PC-3 (cell line): ENCODE measurements at regions not wholly inside any gene's neighbourhood (a gene's known extent, or its start where the extent isn't known, plus 50 kb on each side); places are given as distances from the start of the nearest gene placed in this dataset.
A peak's percentile ranks its signal among the peaks of the same experiment; 100 is the strongest.

Experiments used
- ATAC-seq: fragments of 200-7000 bp; cut with Tn5 transposase; 2 replicates; pipeline ENCODE4 v1.9.1; 2020; ENCODE audit warnings: mild to moderate bottlenecking, moderate library complexity
- BruUV-seq: library from RNA; stranded (reverse); fragments of 400-500 nt; replicated peaks from 2 replicates; lab custom pipeline; 2021; lab: Mats Ljungman, UMichigan
- CTCF ChIA-PET: fragments of 300-600 bp; sonication (Branson Sonifier 250); formaldehyde crosslinking; loops from one replicate; lab custom pipeline; 2022; ENCODE audit warnings: antibody characterized with exemption; lab: Charles Lee
- POLR2A ChIA-PET: fragments of 300-600 bp; sonication (Branson Sonifier 250); formaldehyde crosslinking; loops from one replicate; lab custom pipeline; 2022; ENCODE audit warnings: antibody characterized with exemption; ENCODE audit not compliant: unreplicated experiment; lab: Charles Lee
- DNase-seq: peaks from one replicate; pipeline ENCODE4 v3.0.0-alpha.2; 2015
- H2AFZ ChIP-seq: fragments of 300-600 bp; sonication (generic); 2 replicates; pipeline ENCODE4 v1.6.0; 2016; ENCODE audit warnings: antibody characterized with exemption, low read length
- H3F3A ChIP-seq: fragments of 300-600 bp; sonication (generic); one replicate; pipeline ENCODE4 v1.6.0; 2017; ENCODE audit warnings: antibody characterized with exemption, low read length, control low read depth, mild to moderate bottlenecking; ENCODE audit not compliant: unreplicated experiment
- H3K27ac ChIP-seq: fragments of 300-600 bp; sonication (generic); 2 replicates; pipeline ENCODE4 v1.5.1; 2016; ENCODE audit warnings: mild to moderate bottlenecking, low read length
- H3K27me3 ChIP-seq: fragments of 300-600 bp; sonication (generic); 2 replicates; pipeline ENCODE4 v1.6.1; 2016; ENCODE audit warnings: low read length, mixed read lengths
- H3K36me3 ChIP-seq: fragments of 300-600 bp; sonication (generic); 2 replicates; pipeline ENCODE4 v1.6.1; 2016; ENCODE audit warnings: low read depth, mixed run types, low read length, mixed read lengths
- H3K4me1 ChIP-seq: fragments of 300-600 bp; sonication (generic); 2 replicates; pipeline ENCODE4 v1.5.1; 2016; ENCODE audit warnings: low read length; ENCODE audit not compliant: insufficient read depth
- H3K4me2 ChIP-seq: fragments of 300-600 bp; sonication (generic); 2 replicates; pipeline ENCODE4 v1.6.0; 2016; ENCODE audit warnings: low read length
- H3K4me3 ChIP-seq: fragments of 300-600 bp; sonication (generic); 2 replicates; pipeline ENCODE4 v1.5.1; 2016; ENCODE audit warnings: mild to moderate bottlenecking, low read length, mixed read lengths
- H3K79me2 ChIP-seq: fragments of 300-600 bp; sonication (generic); 2 replicates; pipeline ENCODE4 v1.6.1; 2017; ENCODE audit warnings: low read length, mixed read lengths
- H3K9ac ChIP-seq: fragments of 300-600 bp; sonication (generic); 2 replicates; pipeline ENCODE4 v1.6.0; 2016; ENCODE audit warnings: mild to moderate bottlenecking, low read length
- H3K9me2 ChIP-seq: fragments of 300-600 bp; sonication (generic); replicated peaks from 2 replicates; pipeline ENCODE4 v1.6.1; 2016; ENCODE audit warnings: mixed run types, low read length, mixed read lengths
- H3K9me3 ChIP-seq: fragments of 300-600 bp; sonication (generic); 2 replicates; pipeline ENCODE4 v1.6.1; 2016; ENCODE audit warnings: low read length, mixed read lengths
- H4K20me1 ChIP-seq: fragments of 300-600 bp; sonication (generic); 2 replicates; pipeline ENCODE4 v1.6.1; 2016; ENCODE audit warnings: low read length, mixed read lengths
- CTCF ChIP-seq: fragments of 300-600 bp; sonication (generic); conservative IDR thresholded peaks from 2 replicates; pipeline ENCODE4 v1.5.1; 2017; ENCODE audit warnings: antibody characterized with exemption, low read depth, mild to moderate bottlenecking, low read length
- EZH2 ChIP-seq: fragments of 300-600 bp; sonication (generic); IDR thresholded peaks from one replicate; pipeline ENCODE4 v1.6.1; 2017; ENCODE audit warnings: antibody characterized with exemption, mild to moderate bottlenecking, low read length; ENCODE audit not compliant: unreplicated experiment
- EZH2phosphoT487 ChIP-seq: fragments of 300-600 bp; sonication (generic); IDR thresholded peaks from 2 replicates; pipeline ENCODE4 v1.6.1; 2018; ENCODE audit warnings: mild to moderate bottlenecking, antibody characterized with exemption, low read length, borderline replicate concordance
- intact Hi-C: fragments of 100-400 bp; cut with micrococcal nuclease; formaldehyde crosslinking; loops from 2 replicates; pipeline ENCODE4 v1.9.0; 2023

GRCh38 chr1:187092104-187092503 is 263.4 kb downstream of the PLA2G4A start:
- ChIA-PET POLR2A (no interaction called here), CTCF (no interaction called here)
- no peaks in the 10 kb centered on the region for H3K36me3 ChIP-seq
- H3K9me3 ChIP-seq = no peaks in the 10 kb centered on the region
- H3K4me1 ChIP-seq = peaks cover 12% of the 10 kb centered on the region
- no peaks in the 10 kb centered on the region for H3K9me2 ChIP-seq
- BruUV-seq = no TSS peak
- H3K4me3 ChIP-seq = no peak overlapping the region
- no peak overlapping the region for H2AFZ ChIP-seq
- H4K20me1 ChIP-seq = no peaks in the 10 kb centered on the region
- H3K27me3 ChIP-seq = no peaks in the 10 kb centered on the region
- H3F3A ChIP-seq = no peaks in the 10 kb centered on the region
- DNase-seq (no peak), ATAC-seq (no peak)
- intact Hi-C loops = no loop called here
- no peak overlapping the region for H3K4me2 ChIP-seq
- no peak overlapping the region for H3K27ac ChIP-seq
- TF ChIP-seq EZH2phosphoT487 = no peak
- H3K79me2 ChIP-seq = no peaks in the 10 kb centered on the region
- H3K9ac ChIP-seq = no peak overlapping the region

DNA sequence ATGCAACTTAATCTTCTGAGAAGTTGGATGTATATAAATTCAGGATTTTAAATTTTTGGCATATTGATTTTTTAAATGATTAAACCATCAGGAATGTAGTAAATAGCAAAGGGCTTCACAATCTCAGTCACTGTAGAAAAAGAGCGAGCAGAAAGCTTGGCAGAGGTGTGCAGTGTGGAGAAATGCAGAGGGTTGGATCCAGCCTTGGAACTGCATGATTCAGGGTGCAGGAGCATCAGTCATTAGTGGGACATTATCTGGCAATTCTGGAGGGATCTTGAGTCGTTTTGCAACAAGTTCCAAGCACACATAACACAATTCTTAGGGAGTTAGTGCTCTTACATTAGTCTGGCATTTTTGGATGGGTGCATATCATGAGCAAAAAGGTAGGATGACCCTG is 267.9 kb downstream of the PLA2G4A start:
- intact Hi-C loops = no loop called here
- no peaks in the 10 kb centered on the region for H4K20me1 ChIP-seq
- no TSS peak for BruUV-seq
- H2AFZ ChIP-seq = no peak overlapping the region
- no peaks in the 10 kb centered on the region for H3K27me3 ChIP-seq
- CTCF ChIA-PET = no interaction called here
- POLR2A ChIA-PET = no interaction called here
- H3K36me3 ChIP-seq = no peaks in the 10 kb centered on the region
- H3K4me3 ChIP-seq = no peak overlapping the region
- peak; percentile 46 for DNase-seq
- H3K27ac ChIP-seq = no peak overlapping the region
- ATAC-seq = peak; percentile 98
- no peaks in the 10 kb centered on the region for H3K79me2 ChIP-seq
- no peaks in the 10 kb centered on the region for H3F3A ChIP-seq
- H3K9me3 ChIP-seq = no peaks in the 10 kb centered on the region
- no peak overlapping the region for H3K9ac ChIP-seq
- TF ChIP-seq CTCF = no peak
- no peak for TF ChIP-seq EZH2phosphoT487
- TF ChIP-seq EZH2 = no peak
- peaks cover 12% of the 10 kb centered on the region for H3K4me1 ChIP-seq
- H3K4me2 ChIP-seq = peak overlapping the region; percentile 39; the same call in 1 of the 2 replicates
- no peaks in the 10 kb centered on the region for H3K9me2 ChIP-seq

GRCh38 chr1:187110351-187110750 is 281.6 kb downstream of the PLA2G4A start:
- ChIA-PET CTCF (no interaction called here), POLR2A (no interaction called here)
- no peaks in the 10 kb centered on the region for H3K27me3 ChIP-seq
- TF ChIP-seq CTCF = no peak
- TF ChIP-seq EZH2phosphoT487 = no peak
- TF ChIP-seq EZH2 = no peak
- no peak for DNase-seq
- H3K4me1 ChIP-seq = no peaks in the 10 kb centered on the region
- ATAC-seq = no peak
- H2AFZ ChIP-seq = no peak overlapping the region
- H4K20me1 ChIP-seq = no peaks in the 10 kb centered on the region
- no peak overlapping the region for H3K4me3 ChIP-seq
- no peak overlapping the region for H3K4me2 ChIP-seq
- no peaks in the 10 kb centered on the region for H3K9me2 ChIP-seq
- no peak overlapping the region for H3K27ac ChIP-seq
- no peaks in the 10 kb centered on the region for H3F3A ChIP-seq
- no TSS peak for BruUV-seq
- H3K36me3 ChIP-seq = no peaks in the 10 kb centered on the region
- no peak overlapping the region for H3K9ac ChIP-seq
- no peaks in the 10 kb centered on the region for H3K9me3 ChIP-seq
- H3K79me2 ChIP-seq = no peaks in the 10 kb centered on the region
- intact Hi-C loops = no loop called here
